ENCODE measurements at regions not wholly inside any gene's neighbourhood (a gene's known extent, or its start where the extent isn't known, plus 50 kb on each side); places are given as distances from the start of the nearest gene placed in this dataset.

DNA sequence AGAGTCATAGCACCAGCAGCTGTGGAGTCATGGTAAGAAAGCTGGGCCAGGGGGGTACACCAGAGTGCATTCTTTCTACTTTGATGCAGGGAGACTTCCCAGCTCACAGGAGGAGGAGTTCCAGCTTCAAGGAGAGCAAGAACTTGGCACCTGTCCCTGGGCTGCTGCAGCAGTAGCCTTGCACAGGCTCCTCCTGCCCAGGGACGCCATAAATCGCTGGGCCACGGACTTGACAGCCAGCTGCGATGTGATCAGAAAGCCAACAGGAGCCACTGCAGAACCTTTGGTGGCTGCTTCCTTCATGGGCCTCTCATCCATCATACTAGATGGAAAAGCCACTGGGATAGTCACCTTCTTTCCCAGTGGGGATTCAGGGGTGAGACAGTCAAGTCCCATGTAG, 234.7 kb downstream of the NMUR2 start:
- H3K79me2 ChIP-seq (ENCODE audit: insufficient read depth, low read length) = no peaks in the 10 kb centered on the region
- CTCF ChIA-PET = no interaction called here
- no peaks in the 10 kb centered on the region for H3K9me2 ChIP-seq (ENCODE audit: insufficient read depth)
- RAD21 ChIA-PET (ENCODE audit: low non-redundant PET in 1 of 2, low total read pairs in 2 of 2, uncharacterized antibody in 2 of 2, unreplicated experiment in 2 of 2) = no interaction called here
- H3K4me3 ChIP-seq (replicated peaks in 1 of 2; ENCODE audit: low read depth in 1 of 2, low read length in 2 of 2) = no peak overlapping the region
- TF ChIP-seq RAD21 (IDR thresholded peaks at IDR 0.05; ENCODE audit: low read depth) (no peak), MAX (IDR thresholded peaks at IDR 0.05) (no peak), YY1 (IDR thresholded peaks at IDR 0.05; ENCODE audit: extremely low read depth, insufficient replicate concordance, low read depth, low read length) (no peak), JUND (IDR thresholded peaks at IDR 0.05) (no peak), FOSL1 (IDR thresholded peaks at IDR 0.05; ENCODE audit: low read depth) (no peak), SRF (IDR thresholded peaks at IDR 0.05; ENCODE audit: low read depth) (no peak), POLR2AphosphoS5 (IDR thresholded peaks at IDR 0.05; ENCODE audit: low read depth, low read length) (no peak), CTCF (IDR thresholded peaks at IDR 0.05 in 2 of 3, conservative IDR thresholded peaks at IDR 0.05 in 1 of 3; ENCODE audit: borderline replicate concordance in 1 of 3, insufficient read depth in 1 of 3, low read depth in 2 of 3, low read length in 2 of 3) (no peak), SP1 (IDR thresholded peaks at IDR 0.05; ENCODE audit: low read depth) (no peak), CBX3 (IDR thresholded peaks at IDR 0.05; ENCODE audit: low read depth) (no peak), ZNF274 (IDR thresholded peaks at IDR 0.05; ENCODE audit: low read depth, low read length) (no peak), POLR2A (IDR thresholded peaks at IDR 0.05; ENCODE audit: borderline replicate concordance, extremely low read depth, insufficient read depth, insufficient read length) (no peak), CEBPB (IDR thresholded peaks at IDR 0.05; ENCODE audit: low read depth) (no peak), EZH2 (IDR thresholded peaks at IDR 0.05) (no peak)
- TF ChIP-seq, protein P1, sequence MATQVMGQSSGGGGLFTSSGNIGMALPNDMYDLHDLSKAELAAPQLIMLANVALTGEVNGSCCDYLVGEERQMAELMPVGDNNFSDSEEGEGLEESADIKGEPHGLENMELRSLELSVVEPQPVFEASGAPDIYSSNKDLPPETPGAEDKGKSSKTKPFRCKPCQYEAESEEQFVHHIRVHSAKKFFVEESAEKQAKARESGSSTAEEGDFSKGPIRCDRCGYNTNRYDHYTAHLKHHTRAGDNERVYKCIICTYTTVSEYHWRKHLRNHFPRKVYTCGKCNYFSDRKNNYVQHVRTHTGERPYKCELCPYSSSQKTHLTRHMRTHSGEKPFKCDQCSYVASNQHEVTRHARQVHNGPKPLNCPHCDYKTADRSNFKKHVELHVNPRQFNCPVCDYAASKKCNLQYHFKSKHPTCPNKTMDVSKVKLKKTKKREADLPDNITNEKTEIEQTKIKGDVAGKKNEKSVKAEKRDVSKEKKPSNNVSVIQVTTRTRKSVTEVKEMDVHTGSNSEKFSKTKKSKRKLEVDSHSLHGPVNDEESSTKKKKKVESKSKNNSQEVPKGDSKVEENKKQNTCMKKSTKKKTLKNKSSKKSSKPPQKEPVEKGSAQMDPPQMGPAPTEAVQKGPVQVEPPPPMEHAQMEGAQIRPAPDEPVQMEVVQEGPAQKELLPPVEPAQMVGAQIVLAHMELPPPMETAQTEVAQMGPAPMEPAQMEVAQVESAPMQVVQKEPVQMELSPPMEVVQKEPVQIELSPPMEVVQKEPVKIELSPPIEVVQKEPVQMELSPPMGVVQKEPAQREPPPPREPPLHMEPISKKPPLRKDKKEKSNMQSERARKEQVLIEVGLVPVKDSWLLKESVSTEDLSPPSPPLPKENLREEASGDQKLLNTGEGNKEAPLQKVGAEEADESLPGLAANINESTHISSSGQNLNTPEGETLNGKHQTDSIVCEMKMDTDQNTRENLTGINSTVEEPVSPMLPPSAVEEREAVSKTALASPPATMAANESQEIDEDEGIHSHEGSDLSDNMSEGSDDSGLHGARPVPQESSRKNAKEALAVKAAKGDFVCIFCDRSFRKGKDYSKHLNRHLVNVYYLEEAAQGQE (IDR thresholded peaks at IDR 0.05; ENCODE audit: low read depth) = no peak
- ATAC-seq (no peak), DNase-seq (ENCODE audit: low read depth, low spot score) (no peak)
- POLR2A ChIA-PET = no interaction called here
- no peak overlapping the region for H3K27ac ChIP-seq (ENCODE audit: low read depth, low read length)
- H3K9ac ChIP-seq (ENCODE audit: low read length) = no peak overlapping the region
- H4K20me1 ChIP-seq (ENCODE audit: insufficient read depth) = no peaks in the 10 kb centered on the region
- H3K9me3 ChIP-seq (ENCODE audit: control insufficient read depth in 1 of 2, insufficient read depth in 1 of 2, low read depth in 1 of 2, low read length in 2 of 2) = no peaks in the 10 kb centered on the region
- no peak overlapping the region for H2AFZ ChIP-seq (ENCODE audit: low read depth, low read length, poor library complexity, severe bottlenecking)
- intact Hi-C loops (cut with micrococcal nuclease) = no loop called here
- no peaks in the 10 kb centered on the region for H3K36me3 ChIP-seq (ENCODE audit: control insufficient read depth in 1 of 2, insufficient read depth in 2 of 2, low read length in 2 of 2)
- H3K4me2 ChIP-seq (ENCODE audit: low read length) = no peak overlapping the region
- no peaks in the 10 kb centered on the region for H3K4me1 ChIP-seq (ENCODE audit: control insufficient read depth in 1 of 2, insufficient read depth in 2 of 2, low read length in 2 of 2)
- BruUV-seq (replicated peaks) = no TSS peak
- peaks cover 5% of the 10 kb centered on the region; the same call in 1 of the 2 replicates for H3K27me3 ChIP-seq (ENCODE audit: insufficient read depth, low read length)

All from HCT116 (cell line).